ENCODE measurements at regions not wholly inside any gene's neighbourhood (a gene's known extent, or its start where the extent isn't known, plus 50 kb on each side); places are given as distances from the start of the nearest gene placed in this dataset.

- Histone ChIP-seq H3K36me3 (ENCODE audit: control insufficient read depth in 1 of 2, insufficient read depth in 2 of 2, low read length in 2 of 2) (no peaks in the 10 kb centered on the region), H3K4me1 (ENCODE audit: control insufficient read depth in 1 of 2, insufficient read depth in 2 of 2, low read length in 2 of 2) (no peaks in the 10 kb centered on the region), H2BK120ac (ENCODE audit: insufficient read depth, low read length, poor library complexity) (no peak overlapping the region), H3K9ac (ENCODE audit: low read length) (no peak overlapping the region), H3K4me2 (ENCODE audit: low read length) (no peak overlapping the region), H2AFZ (ENCODE audit: insufficient read depth, low read length, poor library complexity) (no peak overlapping the region), H4K91ac (ENCODE audit: low read depth, low read length) (no peak overlapping the region), H3K4me3 (ENCODE audit: low read depth, low read length) (no peak overlapping the region), H3K18ac (ENCODE audit: low read length) (no peak overlapping the region), H4K12ac (ENCODE audit: low read depth, low read length) (no peak overlapping the region), H2AK5ac (ENCODE audit: low read length) (no peak overlapping the region), H3K9me3 (ENCODE audit: insufficient read depth, low read depth, low read length) (peaks cover under 1% of the 10 kb centered on the region), H3K79me2 (ENCODE audit: control insufficient read depth, insufficient read depth, low read length, poor library complexity) (no peaks in the 10 kb centered on the region), H4K8ac (ENCODE audit: low read depth, low read length) (no peak overlapping the region), H3K14ac (ENCODE audit: low read length) (no peak overlapping the region), H3K23ac (ENCODE audit: low read length) (no peak overlapping the region), H3K27ac (ENCODE audit: low read depth, low read length) (no peak overlapping the region), H2BK5ac (ENCODE audit: low read depth, low read length, poor library complexity) (no peak overlapping the region), H3K27me3 (ENCODE audit: insufficient read depth, low read length) (no peaks in the 10 kb centered on the region), H3K79me1 (ENCODE audit: low read length) (no peaks in the 10 kb centered on the region), H3K4ac (ENCODE audit: low read depth, low read length) (no peak overlapping the region), H2BK12ac (ENCODE audit: low read length) (no peak overlapping the region)
- no CpG with 5 or more reads among the region's 7 CpGs for WGBS (ENCODE audit: extremely low coverage, insufficient coverage, insufficient read length)
- DNase-seq = no peak
These were observed 328.4 kb downstream of the RAB3C start for GRCh38 chr5:58911270-58911669.

DNA sequence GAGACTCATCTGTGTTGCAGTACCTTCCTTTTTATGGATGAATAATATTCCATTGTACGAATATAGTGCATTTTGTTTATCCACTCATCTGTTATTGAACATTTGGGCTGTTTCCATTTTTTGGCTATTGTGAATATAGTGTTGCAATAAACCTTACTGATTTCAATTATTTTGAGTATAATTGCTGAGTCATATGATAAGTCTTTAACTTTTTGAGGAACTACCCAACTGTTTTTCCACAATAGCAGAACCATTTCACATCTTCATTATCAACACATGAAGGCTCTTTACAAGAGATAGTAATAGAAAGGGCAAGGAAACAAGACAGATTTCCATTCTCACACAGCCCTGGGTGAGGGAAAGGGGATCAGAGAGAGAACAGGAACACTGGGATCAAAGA lies 329.2 kb downstream of the RAB3C start:
- no peaks in the 10 kb centered on the region for H3K9me3 ChIP-seq (ENCODE audit: insufficient read depth, low read depth, low read length)
- DNase-seq = no peak

DNA sequence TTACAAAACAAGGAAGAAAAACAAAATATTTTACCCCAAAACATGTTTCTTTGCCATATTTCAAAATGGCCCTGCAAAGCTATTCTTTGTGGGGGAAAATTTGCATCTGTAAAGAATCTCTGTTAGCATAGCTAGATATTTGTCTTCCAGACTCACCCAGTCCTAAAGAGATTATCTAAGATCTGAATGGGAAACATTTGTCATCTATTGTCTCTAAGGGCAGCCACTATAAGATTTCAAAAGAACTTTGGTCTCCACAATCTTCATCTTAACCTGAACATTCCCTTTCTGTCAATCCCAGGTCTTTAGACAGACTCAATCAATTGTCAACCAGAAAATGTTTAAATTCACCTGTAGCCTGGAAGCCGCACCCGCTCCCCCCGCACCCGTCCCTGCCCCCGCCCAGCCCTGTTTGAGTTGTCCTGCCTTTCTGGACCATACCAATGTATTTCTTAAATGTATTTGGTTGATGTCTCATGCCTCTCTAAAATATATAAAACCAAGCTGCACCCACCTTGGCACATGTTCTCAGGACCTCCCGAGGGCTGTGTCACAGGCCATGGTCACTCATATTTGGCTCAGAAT lies 330.6 kb downstream of the RAB3C start:
- H3K18ac ChIP-seq (ENCODE audit: low read length) = no peak overlapping the region
- no peaks in the 10 kb centered on the region for H3K36me3 ChIP-seq (ENCODE audit: control insufficient read depth in 1 of 2, insufficient read depth in 2 of 2, low read length in 2 of 2)
- H3K27me3 ChIP-seq (ENCODE audit: insufficient read depth, low read length) = no peaks in the 10 kb centered on the region
- no peak overlapping the region for H2AK5ac ChIP-seq (ENCODE audit: low read length)
- H3K4me2 ChIP-seq (ENCODE audit: low read length) = no peak overlapping the region
- H3K9me3 ChIP-seq (ENCODE audit: insufficient read depth, low read depth, low read length) = no peaks in the 10 kb centered on the region
- no peak overlapping the region for H3K14ac ChIP-seq (ENCODE audit: low read length)
- no peaks in the 10 kb centered on the region for H3K79me1 ChIP-seq (ENCODE audit: low read length)
- no peak overlapping the region for H2AFZ ChIP-seq (ENCODE audit: insufficient read depth, low read length, poor library complexity)
- no peak overlapping the region for H3K4ac ChIP-seq (ENCODE audit: low read depth, low read length)
- H2BK5ac ChIP-seq (ENCODE audit: low read depth, low read length, poor library complexity) = no peak overlapping the region
- no peak overlapping the region for H2BK12ac ChIP-seq (ENCODE audit: low read length)
- H3K27ac ChIP-seq (ENCODE audit: low read depth, low read length) = no peak overlapping the region
- WGBS (ENCODE audit: extremely low coverage, insufficient coverage, insufficient read length) = no CpG with 5 or more reads among the region's 6 CpGs
- H4K8ac ChIP-seq (ENCODE audit: low read depth, low read length) = no peak overlapping the region
- H3K9ac ChIP-seq (ENCODE audit: low read length) = no peak overlapping the region
- no peak overlapping the region for H4K12ac ChIP-seq (ENCODE audit: low read depth, low read length)
- no peak overlapping the region for H4K91ac ChIP-seq (ENCODE audit: low read depth, low read length)
- no peaks in the 10 kb centered on the region for H3K4me1 ChIP-seq (ENCODE audit: control insufficient read depth in 1 of 2, insufficient read depth in 2 of 2, low read length in 2 of 2)
- no peaks in the 10 kb centered on the region for H3K79me2 ChIP-seq (ENCODE audit: control insufficient read depth, insufficient read depth, low read length, poor library complexity)
- DNase-seq = peak in 1 of 2 donors; percentile 45
- no peak overlapping the region for H3K4me3 ChIP-seq (ENCODE audit: low read depth, low read length)
- H3K23ac ChIP-seq (ENCODE audit: low read length) = no peak overlapping the region
- no peak overlapping the region for H2BK120ac ChIP-seq (ENCODE audit: insufficient read depth, low read length, poor library complexity)

More for the DNA sequence above, 329.2 kb downstream of the RAB3C start:
- Histone ChIP-seq H3K79me2 (ENCODE audit: control insufficient read depth, insufficient read depth, low read length, poor library complexity) (no peaks in the 10 kb centered on the region), H3K9ac (ENCODE audit: low read length) (no peak overlapping the region), H2BK12ac (ENCODE audit: low read length) (no peak overlapping the region), H4K91ac (ENCODE audit: low read depth, low read length) (no peak overlapping the region), H2BK5ac (ENCODE audit: low read depth, low read length, poor library complexity) (no peak overlapping the region), H2BK120ac (ENCODE audit: insufficient read depth, low read length, poor library complexity) (no peak overlapping the region), H3K4me2 (ENCODE audit: low read length) (no peak overlapping the region), H3K14ac (ENCODE audit: low read length) (no peak overlapping the region), H2AFZ (ENCODE audit: insufficient read depth, low read length, poor library complexity) (no peak overlapping the region), H3K18ac (ENCODE audit: low read length) (no peak overlapping the region), H3K36me3 (ENCODE audit: control insufficient read depth in 1 of 2, insufficient read depth in 2 of 2, low read length in 2 of 2) (no peaks in the 10 kb centered on the region), H4K12ac (ENCODE audit: low read depth, low read length) (no peak overlapping the region), H3K27ac (ENCODE audit: low read depth, low read length) (no peak overlapping the region), H3K23ac (ENCODE audit: low read length) (no peak overlapping the region), H4K8ac (ENCODE audit: low read depth, low read length) (no peak overlapping the region), H2AK5ac (ENCODE audit: low read length) (no peak overlapping the region), H3K4ac (ENCODE audit: low read depth, low read length) (no peak overlapping the region), H3K79me1 (ENCODE audit: low read length) (no peaks in the 10 kb centered on the region), H3K4me3 (ENCODE audit: low read depth, low read length) (no peak overlapping the region), H3K4me1 (ENCODE audit: control insufficient read depth in 1 of 2, insufficient read depth in 2 of 2, low read length in 2 of 2) (no peaks in the 10 kb centered on the region), H3K27me3 (ENCODE audit: insufficient read depth, low read length) (no peaks in the 10 kb centered on the region)
- WGBS (ENCODE audit: extremely low coverage, insufficient coverage, insufficient read length) = no CpG with 5 or more reads among the region's 1 CpG

DNA sequence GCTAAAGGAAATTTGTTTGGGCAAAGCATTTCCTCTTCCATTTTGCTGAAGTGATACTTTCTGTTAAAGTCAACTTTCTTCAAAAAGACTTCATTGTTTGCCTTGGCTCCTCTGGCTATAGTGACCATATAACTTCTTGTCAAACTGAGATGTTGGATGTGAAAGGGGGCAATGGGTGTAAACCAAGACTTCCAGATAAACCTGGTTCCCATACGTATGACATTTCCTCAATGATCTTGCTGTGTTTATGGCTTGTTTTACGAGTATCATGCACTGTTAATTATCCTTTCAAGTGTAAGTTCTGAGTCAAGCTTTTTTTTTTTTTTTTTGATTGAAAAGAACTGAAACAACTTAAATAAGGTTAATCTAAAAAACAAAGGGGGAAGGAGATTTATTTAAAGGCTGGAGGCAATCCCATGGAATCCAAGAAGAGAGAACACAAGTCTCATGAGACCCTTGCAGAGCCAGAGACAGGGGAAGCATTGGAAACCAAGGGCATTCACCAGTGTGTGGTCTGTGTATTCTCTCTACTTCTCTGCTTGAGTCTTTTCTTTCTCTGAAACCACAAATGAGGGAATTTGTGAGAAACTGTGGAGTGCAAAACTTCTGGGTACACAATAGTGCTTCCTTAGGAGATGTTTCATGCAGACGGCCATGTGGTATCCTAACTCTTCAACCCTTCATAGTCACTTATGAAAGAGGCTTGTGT lies 335.3 kb downstream of the RAB3C start:
- no peak overlapping the region for H3K4me2 ChIP-seq (ENCODE audit: low read length)
- H3K14ac ChIP-seq (ENCODE audit: low read length) = no peak overlapping the region
- no peak overlapping the region for H2BK12ac ChIP-seq (ENCODE audit: low read length)
- H3K27me3 ChIP-seq (ENCODE audit: insufficient read depth, low read length) = no peaks in the 10 kb centered on the region
- no peak overlapping the region for H3K4ac ChIP-seq (ENCODE audit: low read depth, low read length)
- H3K9ac ChIP-seq (ENCODE audit: low read length) = no peak overlapping the region
- no peak overlapping the region for H2BK120ac ChIP-seq (ENCODE audit: insufficient read depth, low read length, poor library complexity)
- H3K9me3 ChIP-seq (ENCODE audit: insufficient read depth, low read depth, low read length) = peaks cover 2% of the 10 kb centered on the region
- no peak overlapping the region for H2BK5ac ChIP-seq (ENCODE audit: low read depth, low read length, poor library complexity)
- WGBS (ENCODE audit: extremely low coverage, insufficient coverage, insufficient read length) = no CpG with 5 or more reads among the region's 3 CpGs
- H3K79me2 ChIP-seq (ENCODE audit: control insufficient read depth, insufficient read depth, low read length, poor library complexity) = no peaks in the 10 kb centered on the region
- H2AK5ac ChIP-seq (ENCODE audit: low read length) = no peak overlapping the region
- H4K12ac ChIP-seq (ENCODE audit: low read depth, low read length) = no peak overlapping the region
- H4K91ac ChIP-seq (ENCODE audit: low read depth, low read length) = no peak overlapping the region
- no peaks in the 10 kb centered on the region for H3K36me3 ChIP-seq (ENCODE audit: control insufficient read depth in 1 of 2, insufficient read depth in 2 of 2, low read length in 2 of 2)
- no peak overlapping the region for H3K18ac ChIP-seq (ENCODE audit: low read length)
- no peak overlapping the region for H2AFZ ChIP-seq (ENCODE audit: insufficient read depth, low read length, poor library complexity)
- no peak for DNase-seq
- H3K27ac ChIP-seq (ENCODE audit: low read depth, low read length) = no peak overlapping the region
- H3K79me1 ChIP-seq (ENCODE audit: low read length) = peaks cover 2% of the 10 kb centered on the region
- no peak overlapping the region for H4K8ac ChIP-seq (ENCODE audit: low read depth, low read length)
- H3K23ac ChIP-seq (ENCODE audit: low read length) = no peak overlapping the region
- no peaks in the 10 kb centered on the region for H3K4me1 ChIP-seq (ENCODE audit: control insufficient read depth in 1 of 2, insufficient read depth in 2 of 2, low read length in 2 of 2)
- H3K4me3 ChIP-seq (ENCODE audit: low read depth, low read length) = no peak overlapping the region

Data from trophoblast cell (in vitro differentiated cells and primary cell).